H9 (cell line): ENCODE measurements at regions not wholly inside any gene's neighbourhood (a gene's known extent, or its start where the extent isn't known, plus 50 kb on each side); places are given as distances from the start of the nearest gene placed in this dataset.

ENCODE experiments used
- DNase-seq: peaks from one replicate; pipeline ENCODE4 v3.0.0-alpha.2; 2017
- H2AFZ ChIP-seq: one replicate; pipeline ENCODE4 v1.6.1; 2013; ENCODE audit warnings: mild to moderate bottlenecking, low read length, control low read depth, moderate library complexity
- H2AK5ac ChIP-seq: 2 replicates; pipeline ENCODE4 v1.6.1; 2013; ENCODE audit warnings: low read length, control low read depth, mixed read lengths; ENCODE audit not compliant: insufficient read length
- H2BK120ac ChIP-seq: one replicate; pipeline ENCODE4 v1.6.1; 2013; ENCODE audit warnings: low read depth, mild to moderate bottlenecking, low read length, control low read depth, inconsistent platforms; ENCODE audit not compliant: poor library complexity, severe bottlenecking
- H2BK12ac ChIP-seq: 2 replicates; pipeline ENCODE4 v1.6.1; 2013; ENCODE audit warnings: low read length, control low read depth, mixed read lengths, low read depth; ENCODE audit not compliant: insufficient read length
- H2BK15ac ChIP-seq: 2 replicates; pipeline ENCODE4 v1.6.1; 2013; ENCODE audit warnings: low read depth, low read length, control low read depth
- H2BK20ac ChIP-seq: one replicate; pipeline ENCODE4 v1.6.1; 2013; ENCODE audit warnings: low read depth, mild to moderate bottlenecking, low read length, control low read depth, inconsistent platforms; ENCODE audit not compliant: poor library complexity, severe bottlenecking
- H2BK5ac ChIP-seq: 2 replicates; pipeline ENCODE4 v1.6.1; 2013; ENCODE audit warnings: low read length, control low read depth, mixed read lengths; ENCODE audit not compliant: insufficient read length
- H3K14ac ChIP-seq: 2 replicates; pipeline ENCODE4 v1.6.1; 2013; ENCODE audit warnings: low read length, control low read depth; ENCODE audit not compliant: insufficient read depth
- H3K18ac ChIP-seq: 2 replicates; pipeline ENCODE4 v1.6.1; 2013; ENCODE audit warnings: low read depth, mild to moderate bottlenecking, mixed read lengths, low read length, control low read depth; ENCODE audit not compliant: insufficient read length
- H3K23ac ChIP-seq: 2 replicates; pipeline ENCODE4 v1.6.1; 2013; ENCODE audit warnings: low read length, control low read depth, mixed read lengths, low read depth; ENCODE audit not compliant: insufficient read length
- H3K23me2 ChIP-seq: 2 replicates; pipeline ENCODE4 v1.6.1; 2013; ENCODE audit warnings: low read depth, mild to moderate bottlenecking, mixed read lengths, low read length, control low read depth; ENCODE audit not compliant: insufficient read length, poor library complexity, severe bottlenecking
- H3K27ac ChIP-seq: 2 replicates; pipeline ENCODE4 v1.5.1; 2013; ENCODE audit warnings: low read length, control low read depth, mixed read lengths, low read depth; ENCODE audit not compliant: insufficient read length
- H3K27me3 ChIP-seq: 2 replicates; pipeline ENCODE4 v1.6.1; 2013; ENCODE audit warnings: low read length, control low read depth, inconsistent platforms; ENCODE audit not compliant: insufficient read depth
- H3K4ac ChIP-seq: 2 replicates; pipeline ENCODE4 v1.6.1; 2013; ENCODE audit warnings: low read depth, mild to moderate bottlenecking, control low read depth, inconsistent platforms, low read length, moderate library complexity
- H3K4me1 ChIP-seq: 2 replicates; pipeline ENCODE4 v1.6.1; 2013; ENCODE audit warnings: low read length, control low read depth, inconsistent platforms; ENCODE audit not compliant: insufficient read depth
- H3K4me2 ChIP-seq: 2 replicates; pipeline ENCODE4 v1.6.1; 2013; ENCODE audit warnings: low read length, control low read depth, mixed read lengths; ENCODE audit not compliant: insufficient read length, insufficient read depth
- H3K56ac ChIP-seq: 2 replicates; pipeline ENCODE4 v1.6.1; 2013; ENCODE audit warnings: low read depth, mild to moderate bottlenecking, mixed read lengths, low read length, control low read depth; ENCODE audit not compliant: insufficient read length
- H3K79me1 ChIP-seq: 2 replicates; pipeline ENCODE4 v1.6.1; 2013; ENCODE audit warnings: low read depth, mild to moderate bottlenecking, moderate library complexity, low read length, control low read depth, inconsistent platforms; ENCODE audit not compliant: insufficient read depth, poor library complexity, severe bottlenecking
- H3K79me2 ChIP-seq: 2 replicates; pipeline ENCODE4 v1.6.1; 2013; ENCODE audit warnings: low read length, control low read depth, inconsistent platforms; ENCODE audit not compliant: insufficient read depth
- H3K9ac ChIP-seq: 2 replicates; pipeline ENCODE4 v1.6.1; 2013; ENCODE audit warnings: low read length, control low read depth, mixed read lengths; ENCODE audit not compliant: insufficient read length; ENCODE audit errors: extremely low read depth
- H3K9me3 ChIP-seq: one replicate; pipeline ENCODE4 v1.6.1; 2013; ENCODE audit warnings: low read depth, low read length, inconsistent platforms; ENCODE audit not compliant: control insufficient read depth
- H3T11ph ChIP-seq: one replicate; pipeline ENCODE4 v1.6.1; 2013; ENCODE audit warnings: mild to moderate bottlenecking, low read length, control low read depth, inconsistent platforms
- H4K20me1 ChIP-seq: one replicate; pipeline ENCODE4 v1.6.1; 2013; ENCODE audit not compliant: control insufficient read depth, insufficient read length, insufficient read depth
- H4K5ac ChIP-seq: 2 replicates; pipeline ENCODE4 v1.6.1; 2013; ENCODE audit warnings: low read depth, mild to moderate bottlenecking, mixed read lengths, low read length, control low read depth; ENCODE audit not compliant: insufficient read length
- H4K8ac ChIP-seq: replicated peaks from 2 replicates; pipeline ENCODE4 v1.6.1; 2013; ENCODE audit warnings: low read length, control low read depth, mixed read lengths, low read depth; ENCODE audit not compliant: insufficient read length
- H4K91ac ChIP-seq: 2 replicates; pipeline ENCODE4 v1.6.1; 2013; ENCODE audit warnings: low read depth, mild to moderate bottlenecking, moderate library complexity, mixed read lengths, low read length, control low read depth; ENCODE audit not compliant: insufficient read length
- H3K27ac Mint-ChIP-seq, 3 experiments: 2 replicates in 2 of 3; 3 replicates in 1 of 3; pipeline ENCODE4 v1.8.0; 2020 to 2021; ENCODE audit warnings: mixed read lengths in 3 of 3, mild to moderate bottlenecking in 1 of 3, moderate library complexity in 1 of 3
- H3K27me3 Mint-ChIP-seq: 2 replicates; pipeline ENCODE4 v1.8.0; 2021; ENCODE audit warnings: low read depth, mild to moderate bottlenecking, moderate library complexity, mixed read lengths
- H3K36me3 Mint-ChIP-seq, 3 experiments: 2 replicates in 2 of 3; 3 replicates in 1 of 3; pipeline ENCODE4 v1.8.0; 2020 to 2021; ENCODE audit warnings: low read depth in 3 of 3, mixed read lengths in 3 of 3; ENCODE audit not compliant: insufficient read depth in 1 of 3
- H3K4me1 Mint-ChIP-seq, 2 experiments: 2 replicates each; pipeline ENCODE4 v1.8.0; 2020; ENCODE audit warnings: mixed read lengths in 2 of 2
- H3K4me3 Mint-ChIP-seq, 2 experiments: 2 replicates in 1 of 2; 3 replicates in 1 of 2; pipeline ENCODE4 v1.8.0; 2020 to 2021; ENCODE audit warnings: mild to moderate bottlenecking in 2 of 2, mixed read lengths in 2 of 2, moderate library complexity in 1 of 2
- H3K9me3 Mint-ChIP-seq, 2 experiments: 2 replicates in 1 of 2; 3 replicates in 1 of 2; pipeline ENCODE4 v1.8.0; 2020; ENCODE audit warnings: mild to moderate bottlenecking in 2 of 2, mixed read lengths in 2 of 2, moderate library complexity in 1 of 2
- CTCF ChIP-seq: fragments of 200-600 bp; sonication (generic); conservative IDR thresholded peaks from 3 replicates; pipeline ENCODE4 v1.8.0; 2021; ENCODE audit warnings: antibody characterized with exemption, mild to moderate bottlenecking

- Histone ChIP-seq H3K9me3 (no peaks in the 10 kb centered on the region), H2AFZ (no peak overlapping the region)
Observed at GRCh38 chr1:184866586-184866985, 107.7 kb downstream of the NIBAN1 start.

More at GRCh38 chr1:184866586-184866985, 107.7 kb downstream of the NIBAN1 start:
- Histone ChIP-seq H3K27ac (no peak overlapping the region), H3K79me2 (no peaks in the 10 kb centered on the region), H4K20me1 (no peaks in the 10 kb centered on the region), H3T11ph (no peak overlapping the region), H3K18ac (no peak overlapping the region), H2BK12ac (no peak overlapping the region), H3K27me3 (no peaks in the 10 kb centered on the region), H2BK20ac (no peak overlapping the region), H4K5ac (no peak overlapping the region), H3K23me2 (no peaks in the 10 kb centered on the region), H3K4ac (no peak overlapping the region), H3K4me1 (no peaks in the 10 kb centered on the region), H3K14ac (no peak overlapping the region), H3K23ac (no peak overlapping the region), H3K4me2 (no peak overlapping the region), H4K91ac (no peak overlapping the region), H2AK5ac (no peak overlapping the region), H2BK120ac (no peak overlapping the region), H2BK15ac (no peak overlapping the region), H4K8ac (no peak overlapping the region), H3K79me1 (no peaks in the 10 kb centered on the region), H2BK5ac (no peak overlapping the region), H3K9ac (no peak overlapping the region), H3K56ac (no peak overlapping the region)
- H3K27ac Mint-ChIP-seq = no peak overlapping the region
- no peak for TF ChIP-seq CTCF
- no peaks in the 10 kb centered on the region for H3K9me3 Mint-ChIP-seq
- H3K36me3 Mint-ChIP-seq = no peaks in the 10 kb centered on the region
- DNase-seq = no peak
- peaks cover 0 to 2% of the 10 kb centered on the region in 2 experiments; a peak in 2 of 4 replicates for H3K4me1 Mint-ChIP-seq
- H3K4me3 Mint-ChIP-seq = no peak overlapping the region
- no peaks in the 10 kb centered on the region; the same call in 1 of the 2 replicates for H3K27me3 Mint-ChIP-seq
